Progenitor cell of endocrine pancreas (in vitro differentiated cells): ENCODE measurements at regions not wholly inside any gene's neighbourhood (a gene's known extent, or its start where the extent isn't known, plus 50 kb on each side); places are given as distances from the start of the nearest gene placed in this dataset.

ENCODE experiments used
- DNase-seq: peaks from one replicate; pipeline ENCODE4 v3.0.0; 2021; ENCODE audit warnings: low spot score; ENCODE audit not compliant: unreplicated experiment
- H3K27ac Mint-ChIP-seq: 2 replicates; pipeline ENCODE4 v1.8.0; 2021; ENCODE audit warnings: mild to moderate bottlenecking, moderate library complexity, mixed read lengths
- H3K27me3 Mint-ChIP-seq: 2 replicates; pipeline ENCODE4 v1.8.0; 2021; ENCODE audit warnings: mixed read lengths
- H3K36me3 Mint-ChIP-seq: 2 replicates; pipeline ENCODE4 v1.8.0; 2022; ENCODE audit warnings: mixed read lengths; ENCODE audit not compliant: insufficient read depth
- H3K4me1 Mint-ChIP-seq: 2 replicates; pipeline ENCODE4 v1.8.0; 2021; ENCODE audit warnings: low read depth, mixed read lengths
- H3K4me3 Mint-ChIP-seq: 2 replicates; pipeline ENCODE4 v1.8.0; 2021; ENCODE audit warnings: low read depth, mild to moderate bottlenecking, moderate library complexity, mixed read lengths
- H3K9me3 Mint-ChIP-seq: 2 replicates; pipeline ENCODE4 v1.8.0; 2021; ENCODE audit warnings: low read depth, mixed read lengths
- CTCF ChIP-seq: fragments of 200-600 bp; sonication (generic); IDR thresholded peaks from one replicate; pipeline ENCODE4 v1.5.0; 2021; ENCODE audit warnings: antibody characterized with exemption, mild to moderate bottlenecking; ENCODE audit not compliant: unreplicated experiment

GRCh38 chr15:96234109-96234892 is 96.2 kb upstream of the NR2F2 start:
- no peak for TF ChIP-seq CTCF
- DNase-seq, result no peak
- H3K36me3 Mint-ChIP-seq, result no peaks in the 10 kb centered on the region
- peaks cover 10% of the 10 kb centered on the region for H3K4me1 Mint-ChIP-seq
- no peak overlapping the region for H3K4me3 Mint-ChIP-seq
- no peak overlapping the region for H3K27ac Mint-ChIP-seq
- H3K9me3 Mint-ChIP-seq, result no peaks in the 10 kb centered on the region
- no peaks in the 10 kb centered on the region for H3K27me3 Mint-ChIP-seq

- Mint-ChIP-seq H3K27ac (no peak overlapping the region), H3K9me3 (no peaks in the 10 kb centered on the region), H3K4me3 (no peak overlapping the region), H3K27me3 (no peaks in the 10 kb centered on the region), H3K36me3 (no peaks in the 10 kb centered on the region), H3K4me1 (peaks cover 9% of the 10 kb centered on the region)
- no peak for TF ChIP-seq CTCF
- DNase-seq, result no peak
Measured at GRCh38 chr15:96237002-96237401, 93.5 kb upstream of the NR2F2 start.

GRCh38 chr15:96242761-96243160 is 87.7 kb upstream of the NR2F2 start:
- no peak for TF ChIP-seq CTCF
- Mint-ChIP-seq H3K36me3 (no peaks in the 10 kb centered on the region), H3K27ac (no peak overlapping the region), H3K4me1 (peaks cover 3% of the 10 kb centered on the region), H3K9me3 (no peaks in the 10 kb centered on the region), H3K27me3 (no peaks in the 10 kb centered on the region), H3K4me3 (no peak overlapping the region)
- DNase-seq, result no peak

- Mint-ChIP-seq H3K27me3 (no peaks in the 10 kb centered on the region), H3K27ac (no peak overlapping the region), H3K9me3 (no peaks in the 10 kb centered on the region), H3K36me3 (no peaks in the 10 kb centered on the region), H3K4me3 (no peak overlapping the region), H3K4me1 (peaks cover 3% of the 10 kb centered on the region)
- no peak for TF ChIP-seq CTCF
- no peak for DNase-seq
Measured at GRCh38 chr15:96243701-96244100, 86.8 kb upstream of the NR2F2 start.

GRCh38 chr15:96245252-96245651 is 85.2 kb upstream of the NR2F2 start:
- Mint-ChIP-seq H3K4me1 (peaks cover 2% of the 10 kb centered on the region), H3K9me3 (no peaks in the 10 kb centered on the region), H3K27me3 (no peaks in the 10 kb centered on the region), H3K4me3 (no peak overlapping the region), H3K27ac (no peak overlapping the region), H3K36me3 (no peaks in the 10 kb centered on the region)
- no peak for TF ChIP-seq CTCF
- no peak for DNase-seq
